ENCODE measurements at regions not wholly inside any gene's neighbourhood (a gene's known extent, or its start where the extent isn't known, plus 50 kb on each side); places are given as distances from the start of the nearest gene placed in this dataset.
A peak's percentile ranks its signal among the peaks of the same experiment; 100 is the strongest.

- H3K27ac Mint-ChIP-seq: peak overlapping the region in 2 of 3 experiments; percentile 16 to 72; a peak in 3 of 7 replicates
Measured at GRCh38 chr12:124675881-124676713, 108.7 kb upstream of the NCOR2 start.

More at GRCh38 chr12:124675881-124676713, 108.7 kb upstream of the NCOR2 start:
- H4K20me1 ChIP-seq (ENCODE audit: control insufficient read depth, insufficient read depth, insufficient read length): no peaks in the 10 kb centered on the region
- H3K4me3 Mint-ChIP-seq: no peak overlapping the region; a peak in 1 of 5 replicates
- no peak overlapping the region for H2BK5ac ChIP-seq (ENCODE audit: insufficient read length, low read length)
- H2BK12ac ChIP-seq (ENCODE audit: insufficient read length, low read depth, low read length): no peak overlapping the region
- no peak overlapping the region for H3K4me2 ChIP-seq (ENCODE audit: insufficient read depth, insufficient read length, low read length)
- no peak for TF ChIP-seq CTCF (conservative IDR thresholded peaks at IDR 0.05)
- no peak overlapping the region for H2AFZ ChIP-seq (ENCODE audit: low read length)
- no peaks in the 10 kb centered on the region; the same call in 1 of the 2 replicates for H3K4me1 ChIP-seq (ENCODE audit: insufficient read depth, low read length)
- H3K79me2 ChIP-seq (ENCODE audit: insufficient read depth, low read length): no peaks in the 10 kb centered on the region
- H2BK120ac ChIP-seq (ENCODE audit: low read depth, low read length, poor library complexity, severe bottlenecking): no peak overlapping the region
- H3K18ac ChIP-seq (ENCODE audit: insufficient read length, low read depth, low read length): no peak overlapping the region
- H2AK5ac ChIP-seq (ENCODE audit: insufficient read length, low read length): no peak overlapping the region
- H3K9me3 ChIP-seq (ENCODE audit: control insufficient read depth, low read depth, low read length): no peaks in the 10 kb centered on the region
- H3K14ac ChIP-seq (ENCODE audit: insufficient read depth, low read length): no peak overlapping the region
- no CpG with 5 or more reads among the region's 36 CpGs for WGBS (ENCODE audit: extremely low coverage, insufficient read length, low lambda C conversion rate)
- H4K8ac ChIP-seq (replicated peaks; ENCODE audit: insufficient read length, low read depth, low read length): no peak overlapping the region
- no peak overlapping the region for H3K23ac ChIP-seq (ENCODE audit: insufficient read length, low read depth, low read length)
- H3K4ac ChIP-seq (ENCODE audit: low read depth, low read length): no peak overlapping the region
- no peaks in the 10 kb centered on the region for H3K36me3 Mint-ChIP-seq (ENCODE audit: insufficient read depth in 1 of 3, low read depth in 3 of 3)
- no peak overlapping the region for H2BK20ac ChIP-seq (ENCODE audit: low read depth, low read length, poor library complexity, severe bottlenecking)
- H3K23me2 ChIP-seq (ENCODE audit: insufficient read length, low read depth, low read length, poor library complexity, severe bottlenecking): no peaks in the 10 kb centered on the region
- peaks cover 0 to 14% of the 10 kb centered on the region in 2 experiments; a peak in 2 of 4 replicates for H3K4me1 Mint-ChIP-seq
- H3K79me1 ChIP-seq (ENCODE audit: insufficient read depth, low read depth, low read length, poor library complexity, severe bottlenecking): no peaks in the 10 kb centered on the region
- H3T11ph ChIP-seq (ENCODE audit: low read length): no peak overlapping the region
- peaks cover 2% of the 10 kb centered on the region for H3K27me3 Mint-ChIP-seq (ENCODE audit: low read depth)
- no peak overlapping the region for H4K91ac ChIP-seq (ENCODE audit: insufficient read length, low read depth, low read length)
- H2BK15ac ChIP-seq (ENCODE audit: low read depth, low read length): no peak overlapping the region
- no peaks in the 10 kb centered on the region for H3K27me3 ChIP-seq (ENCODE audit: insufficient read depth, low read length)
- no peak overlapping the region for H3K27ac ChIP-seq (ENCODE audit: insufficient read length, low read depth, low read length)
- H3K9me3 Mint-ChIP-seq: peaks cover 0 to 2% of the 10 kb centered on the region in 2 experiments; a peak in 2 of 5 replicates
- H3K9ac ChIP-seq (ENCODE audit: extremely low read depth, insufficient read length, low read length): no peak overlapping the region
- no peak overlapping the region for H3K56ac ChIP-seq (ENCODE audit: insufficient read length, low read depth, low read length)
- no peak overlapping the region for H4K5ac ChIP-seq (ENCODE audit: insufficient read length, low read depth, low read length)
- DNase-seq: no peak

Data from H9 (cell line).